Fibroblast of pulmonary artery (primary cell): ENCODE measurements at regions not wholly inside any gene's neighbourhood (a gene's known extent, or its start where the extent isn't known, plus 50 kb on each side); places are given as distances from the start of the nearest gene placed in this dataset.

ENCODE experiments used
- DNase-seq: peaks from one replicate; pipeline ENCODE4 v3.0.0-alpha.2; 2010; ENCODE audit warnings: low read depth
- H3K4me3 ChIP-seq: replicated peaks from 2 replicates; pipeline ENCODE4 v1.5.1; 2011; ENCODE audit warnings: low read depth, mild to moderate bottlenecking, control low read depth, low read length, moderate library complexity
- CTCF ChIP-seq: IDR thresholded peaks from 2 replicates; pipeline ENCODE4 v1.5.1; 2011; ENCODE audit warnings: mild to moderate bottlenecking, control low read depth, low read length, inconsistent platforms; ENCODE audit errors: missing control alignments

GRCh38 chr1:164071288-164071687 lies 487.7 kb upstream of the PBX1 start:
- DNase-seq = no peak
- H3K4me3 ChIP-seq = no peak overlapping the region
- TF ChIP-seq CTCF = no peak

GRCh38 chr1:164086832-164087231 lies 472.2 kb upstream of the PBX1 start:
- no peak for TF ChIP-seq CTCF
- DNase-seq = no peak
- no peak overlapping the region for H3K4me3 ChIP-seq

GRCh38 chr1:164087906-164088453 lies 471.0 kb upstream of the PBX1 start:
- no peak for TF ChIP-seq CTCF
- no peak for DNase-seq
- H3K4me3 ChIP-seq = no peak overlapping the region

- DNase-seq = peak; percentile 2
- no peak overlapping the region for H3K4me3 ChIP-seq
- TF ChIP-seq CTCF = peak; percentile 27
Measured at GRCh38 chr1:164092603-164093353, 466.2 kb upstream of the PBX1 start.

- no peak for TF ChIP-seq CTCF
- no peak overlapping the region for H3K4me3 ChIP-seq
- no peak for DNase-seq
Measured at GRCh38 chr1:164093543-164093942, 465.4 kb upstream of the PBX1 start.

GRCh38 chr1:164101802-164102201 lies 457.2 kb upstream of the PBX1 start:
- no peak for TF ChIP-seq CTCF
- H3K4me3 ChIP-seq = no peak overlapping the region
- no peak for DNase-seq

GRCh38 chr1:164131949-164132348 lies 427.0 kb upstream of the PBX1 start:
- TF ChIP-seq CTCF = no peak
- no peak for DNase-seq
- H3K4me3 ChIP-seq = no peak overlapping the region
